AML-193 (cell line): ENCODE measurements at regions not wholly inside any gene's neighbourhood (a gene's known extent, or its start where the extent isn't known, plus 50 kb on each side); places are given as distances from the start of the nearest gene placed in this dataset.
"Not testable (repeated sequence)": the region's sequence is repeated elsewhere in the genome, so short reads cannot be mapped to it uniquely, and the experiment has no call there.

Source experiments
- DNase-seq, 2 experiments: peaks; one replicate each; lab custom pipeline; 2025; lab: John Stamatoyannopoulos, UW

GRCh38 chr4:111031596-111031995 is 408.7 kb upstream of the PITX2 start:
- no peak for DNase-seq

- no peak for DNase-seq
Observed at GRCh38 chr4:111037591-111038360, 414.9 kb upstream of the PITX2 start.

GRCh38 chr4:111040904-111041303 is 418.0 kb upstream of the PITX2 start:
- no peak for DNase-seq

- no peak for DNase-seq
Observed at GRCh38 chr4:111043286-111043685, 420.4 kb upstream of the PITX2 start.

GRCh38 chr4:111045992-111046391 is 423.1 kb upstream of the PITX2 start:
- DNase-seq = no peak

- no peak for DNase-seq
Observed at GRCh38 chr4:111046811-111047210, 423.9 kb upstream of the PITX2 start.

GRCh38 chr4:111048316-111048715 is 425.4 kb upstream of the PITX2 start:
- DNase-seq = no peak

GRCh38 chr4:111064342-111064993 is 441.6 kb upstream of the PITX2 start:
- no peak for DNase-seq

GRCh38 chr4:111066001-111066400 is 443.1 kb upstream of the PITX2 start:
- DNase-seq = no peak

- no peak for DNase-seq
Observed at GRCh38 chr4:111066447-111066846, 443.6 kb upstream of the PITX2 start.

GRCh38 chr4:111066887-111067286 is 444.0 kb upstream of the PITX2 start:
- DNase-seq = no peak

GRCh38 chr4:111068883-111069282 is 446.0 kb upstream of the PITX2 start:
- no peak for DNase-seq

GRCh38 chr4:111070390-111070789 is 447.5 kb upstream of the PITX2 start:
- DNase-seq = no peak

GRCh38 chr4:111074523-111075114 is 451.7 kb upstream of the PITX2 start:
- DNase-seq = no peak

GRCh38 chr4:111076299-111076698 is 453.4 kb upstream of the PITX2 start:
- not testable (repeated sequence) for DNase-seq

- DNase-seq = no peak
Observed at GRCh38 chr4:111108153-111108552, 485.3 kb upstream of the PITX2 start.

- DNase-seq = no peak
Observed at GRCh38 chr4:111113591-111113990, 490.7 kb upstream of the PITX2 start.

- DNase-seq = no peak
Observed at GRCh38 chr4:111115881-111116280, 493.0 kb upstream of the PITX2 start.

GRCh38 chr4:111120191-111120590 is 497.3 kb upstream of the PITX2 start:
- DNase-seq = no peak

- no peak for DNase-seq
Observed at GRCh38 chr4:111126340-111126739, 503.5 kb upstream of the PITX2 start.

- DNase-seq = no peak
Observed at GRCh38 chr4:111127841-111128240, 505.0 kb upstream of the PITX2 start.

GRCh38 chr4:111128327-111128726 is 505.4 kb upstream of the PITX2 start:
- DNase-seq = no peak

- DNase-seq = no peak
Observed at GRCh38 chr4:111136438-111136837, 513.6 kb upstream of the PITX2 start.
